ENCODE measurements at regions not wholly inside any gene's neighbourhood (a gene's known extent, or its start where the extent isn't known, plus 50 kb on each side); places are given as distances from the start of the nearest gene placed in this dataset.

- TF ChIP-seq CTCF (conservative IDR thresholded peaks at IDR 0.05) (no peak), ZFX (IDR thresholded peaks at IDR 0.05) (no peak)
Observed at GRCh38 chr20:17029698-17030097, 197.1 kb upstream of the PCSK2 start.
